K562 (cell line): ENCODE measurements at regions not wholly inside any gene's neighbourhood (a gene's known extent, or its start where the extent isn't known, plus 50 kb on each side); places are given as distances from the start of the nearest gene placed in this dataset.
A peak's percentile ranks its signal among the peaks of the same experiment; 100 is the strongest.

ENCODE experiments used
- ATAC-seq: fragments of 200-7000 bp; cut with Tn5 transposase; 3 replicates; pipeline ENCODE4 v1.9.1; 2020; ENCODE audit warnings: moderate library complexity
- BruUV-seq: library from RNA; stranded (reverse); fragments of 400-500 nt; replicated peaks from 2 replicates; lab custom pipeline; 2021; lab: Mats Ljungman, UMichigan
- CTCF ChIA-PET: fragments of 300-600 bp; formaldehyde crosslinking; extraction: SDS; loops from one replicate; lab custom pipeline; 2021; ENCODE audit warnings: low intra/inter-chr PET ratio; lab: Yijun Ruan, JAX
- POLR2A ChIA-PET: fragments of 300-600, 350-650 bp; sonication (Branson Sonifier 250); formaldehyde crosslinking; extraction: SDS; loops from one replicate; lab custom pipeline; 2021; ENCODE audit warnings: antibody characterized with exemption, inconsistent platforms; lab: Yijun Ruan, JAX
- DNase-seq, 4 experiments: peaks; one replicate each; pipeline versions ENCODE4 v3.0.0 to v3.0.0-alpha.2; 2011 to 2018; ENCODE audit warnings: low spot score in 3 of 4, mixed read lengths in 3 of 4; ENCODE audit errors: extremely low read depth in 1 of 4
- FAIRE-seq: peaks from 2 replicates; lab custom pipeline; 2011; peaks lifted over from hg19 to GRCh38; lab: Jason Lieb, UNC
- H2AFZ ChIP-seq: 2 replicates; pipeline ENCODE4 v1.6.0; 2011; ENCODE audit warnings: low read depth, low read length, control low read depth, inconsistent platforms
- H3K27ac ChIP-seq: fragments of 200-600 bp; 3 replicates; pipeline ENCODE4 v1.8.0; 2011; ENCODE audit warnings: low read depth, mild to moderate bottlenecking, control low read depth, inconsistent platforms, low read length, moderate library complexity, mixed read lengths; ENCODE audit errors: extremely low read depth
- H3K27me3 ChIP-seq, 2 experiments: fragments of 300-600 bp in 1 of 2; 2 replicates in 1 of 2; 3 replicates in 1 of 2; pipeline versions ENCODE4 v1.6.0 to v1.8.0; 2011; ENCODE audit warnings: inconsistent platforms in 2 of 2, low read length in 2 of 2, mild to moderate bottlenecking in 1 of 2, mixed read lengths in 1 of 2, moderate library complexity in 1 of 2; ENCODE audit not compliant: control insufficient read depth in 2 of 2, insufficient read depth in 2 of 2
- H3K36me3 ChIP-seq: fragments of 300-600 bp; 3 replicates; pipeline ENCODE4 v1.8.0; 2011; ENCODE audit warnings: mild to moderate bottlenecking, low read length, inconsistent platforms; ENCODE audit not compliant: control insufficient read depth, insufficient read depth
- H3K4me1 ChIP-seq, 2 experiments: fragments of 200-600 bp in 1 of 2; replicated peaks in 1 of 2; 2 replicates in 1 of 2; 3 replicates in 1 of 2; pipeline versions ENCODE4 v1.5.1 to v1.8.0; 2011; ENCODE audit warnings: inconsistent platforms in 2 of 2, low read length in 2 of 2, mild to moderate bottlenecking in 1 of 2, mixed read lengths in 1 of 2, moderate library complexity in 1 of 2; ENCODE audit not compliant: control insufficient read depth in 2 of 2, insufficient read depth in 2 of 2
- H3K4me2 ChIP-seq: 2 replicates; pipeline ENCODE4 v1.6.1; 2011; ENCODE audit warnings: low read length, control low read depth, inconsistent platforms, mixed read lengths; ENCODE audit not compliant: insufficient read depth
- H3K4me3 ChIP-seq: fragments of 200-600 bp; sonication (generic), shearing (Covaris generic); 2 replicates; pipeline ENCODE4 v1.5.1; 2016; ENCODE audit warnings: control low read depth, inconsistent platforms
- H3K79me2 ChIP-seq: fragments of 200-600 bp; 3 replicates; pipeline ENCODE4 v1.8.0; 2011; ENCODE audit warnings: low read length, inconsistent platforms; ENCODE audit not compliant: control insufficient read depth, insufficient read depth
- H3K9ac ChIP-seq, 2 experiments: 2 replicates each; pipeline versions ENCODE4 v1.6.0 to v1.6.1; 2011; ENCODE audit warnings: low read depth in 2 of 2, low read length in 2 of 2, control low read depth in 1 of 2, inconsistent platforms in 1 of 2, mild to moderate bottlenecking in 1 of 2, mixed read lengths in 1 of 2; ENCODE audit not compliant: insufficient read depth in 1 of 2
- H3K9me1 ChIP-seq: one replicate; pipeline ENCODE4 v1.6.0; 2011; ENCODE audit warnings: inconsistent platforms, mild to moderate bottlenecking, low read length, moderate library complexity; ENCODE audit not compliant: control insufficient read depth, insufficient read depth
- H3K9me3 ChIP-seq: replicated peaks from 2 replicates; pipeline ENCODE4 v1.5.1; 2011; ENCODE audit warnings: low read depth, low read length, inconsistent platforms; ENCODE audit not compliant: control insufficient read depth, insufficient read depth
- H4K20me1 ChIP-seq: replicated peaks from 2 replicates; pipeline ENCODE4 v1.6.1; 2011; ENCODE audit warnings: low read length, inconsistent platforms, mixed read lengths; ENCODE audit not compliant: control insufficient read depth, insufficient read depth
- CSDE1 ChIP-seq, 2 experiments: fragments of 450-650 bp; IDR thresholded peaks; 2 replicates each; pipeline ENCODE4 v1.6.1; 2016; ENCODE audit warnings: mild to moderate bottlenecking in 1 of 2
- ETS1 ChIP-seq: conservative IDR thresholded peaks from 2 replicates; pipeline ENCODE4 v1.6.1; 2011; ENCODE audit warnings: low read depth, mild to moderate bottlenecking, low read length; ENCODE audit not compliant: control insufficient read depth
- FOSL1 ChIP-seq: fragments of 200-800 bp; sonication (Bioruptor generic); conservative IDR thresholded peaks from 2 replicates; pipeline ENCODE4 v1.6.1; 2016; ENCODE audit warnings: missing genetic modification characterization, missing compliant biosample characterization
- FOXJ3 ChIP-seq: sonication (generic); formaldehyde crosslinking; IDR thresholded peaks from 2 replicates; pipeline ENCODE4 v1.4.0; 2020; ENCODE audit warnings: mild to moderate bottlenecking, missing genetic modification reagents
- ILF3 ChIP-seq: fragments of 450-650 bp; IDR thresholded peaks from 2 replicates; pipeline ENCODE4 v1.6.1; 2018; ENCODE audit warnings: antibody characterized with exemption, mild to moderate bottlenecking, moderate library complexity, borderline replicate concordance
- KLF13 ChIP-seq: fragments of 450-650 bp; IDR thresholded peaks from 2 replicates; pipeline ENCODE4 v1.6.1; 2016; ENCODE audit warnings: missing genetic modification characterization, low read depth, mild to moderate bottlenecking, missing compliant biosample characterization, moderate library complexity, borderline replicate concordance
- MAFK ChIP-seq: IDR thresholded peaks from 2 replicates; pipeline ENCODE4 v1.6.1; 2011; ENCODE audit warnings: low read length, improper control_type of control experiment
- MTA2 ChIP-seq: fragments of 450-650 bp; IDR thresholded peaks from 2 replicates; pipeline ENCODE4 v1.6.1; 2016; ENCODE audit warnings: low read depth
- NCOA4 ChIP-seq: fragments of 450-650 bp; IDR thresholded peaks from 2 replicates; pipeline ENCODE4 v1.6.1; 2018; ENCODE audit warnings: mild to moderate bottlenecking; ENCODE audit not compliant: partially characterized antibody
- RUNX1 ChIP-seq: sonication (generic); IDR thresholded peaks from 2 replicates; pipeline ENCODE4 v1.6.1; 2016; ENCODE audit warnings: antibody characterized with exemption, low read depth
- SRSF9 ChIP-seq: fragments of 200-400 bp; formaldehyde crosslinking; IDR thresholded peaks from 2 replicates; pipeline ENCODE4 v1.6.1; 2017; ENCODE audit warnings: low read depth, low read length, borderline replicate concordance
- THRAP3 ChIP-seq: fragments of 450-650 bp; IDR thresholded peaks from 2 replicates; pipeline ENCODE4 v1.6.1; 2016; ENCODE audit warnings: mild to moderate bottlenecking, inconsistent platforms, borderline replicate concordance
- ZNF583 ChIP-seq: fragments of 250-450 bp; sonication (Bioruptor Pico); IDR thresholded peaks from 2 replicates; pipeline ENCODE4 v1.4.0; 2020
- WGBS: fragments of 100-300 bp; shearing (Covaris generic); methylation state at CpG from one replicate; pipeline ENCODE4 v1.1.6; 2016; ENCODE audit warnings: low coverage, mixed read lengths; ENCODE audit not compliant: insufficient coverage; ENCODE audit errors: missing lambda C conversion rate; 5-methylcytosine and 5-hydroxymethylcytosine counted together
- in situ Hi-C: fragments of 300-500 bp; cut with MboI; formaldehyde crosslinking; loops from 4 replicates; pipeline ENCODE4 v1.15.0; 2018; ENCODE audit warnings: inconsistent platforms, mixed read lengths
- intact Hi-C: fragments of 100-400 bp; cut with micrococcal nuclease; formaldehyde crosslinking; loops from 2 replicates; pipeline ENCODE4 v1.14.2; 2022

GRCh38 chr20:43849496-43850186 lies 65.0 kb upstream of the TOX2 start:
- POLR2A ChIA-PET = interaction anchor here (0.6 kb wide), 1 partner anchor 291 kb away, joined by 3 read pairs; no protein-coding TSS in a partner anchor
- H3K9me1 ChIP-seq = no peaks in the 10 kb centered on the region
- H4K20me1 ChIP-seq = 0 out of 2 replicates have a peak, but pooled peaks cover 2% of the 10 kb centered on the region
- no peak for FAIRE-seq
- H3K79me2 ChIP-seq = no peaks in the 10 kb centered on the region
- in situ Hi-C loops (no loop called here), intact Hi-C loops (loop anchor here (5.0 to 10.0 kb wide), 3 partner anchors 105 to 405 kb away; no protein-coding TSS in a partner anchor)
- TF ChIP-seq MAFK = 0 out of 2 replicates have a peak, but pooled peaks have one; percentile 12
- no peak for TF ChIP-seq THRAP3
- no peak for TF ChIP-seq ILF3
- no peak for TF ChIP-seq FOXJ3 (CRISPR knock-in tag)
- no peak for TF ChIP-seq ETS1
- no peak for TF ChIP-seq SRSF9
- peak; percentile 87 for TF ChIP-seq FOSL1
- TF ChIP-seq CSDE1 (IDR thresholded peaks at IDR 0.05) = no peak
- TF ChIP-seq KLF13 (tag) = no peak
- no peak for TF ChIP-seq RUNX1
- no peak for TF ChIP-seq ZNF583
- no peak for TF ChIP-seq NCOA4
- TF ChIP-seq MTA2 = no peak
- H3K36me3 ChIP-seq = no peaks in the 10 kb centered on the region
- DNase-seq = no peak
- CTCF ChIA-PET = no interaction called here
- H3K9ac ChIP-seq = no peak overlapping the region
- BruUV-seq = no TSS peak
- H3K4me2 ChIP-seq = no peak overlapping the region
- H3K27ac ChIP-seq = no peak overlapping the region
- H3K9me3 ChIP-seq = no peaks in the 10 kb centered on the region
- peaks cover 2 to 12% of the 10 kb centered on the region in 2 experiments; a peak in 3 of 5 replicates for H3K27me3 ChIP-seq
- WGBS = 9% methylated on average over 13 of the region's 13 CpGs
- no peak overlapping the region for H3K4me3 ChIP-seq
- no peaks in the 10 kb centered on the region; a peak in 1 of 5 replicates for H3K4me1 ChIP-seq
- no peak overlapping the region for H2AFZ ChIP-seq
- ATAC-seq = no peak
